HG03103 (cell line): ENCODE measurements at regions not wholly inside any gene's neighbourhood (a gene's known extent, or its start where the extent isn't known, plus 50 kb on each side); places are given as distances from the start of the nearest gene placed in this dataset.
"Not testable (repeated sequence)": the region's sequence is repeated elsewhere in the genome, so short reads cannot be mapped to it uniquely, and the experiment has no call there.

ENCODE experiments used
- ATAC-seq: cut with Tn5 transposase; IDR thresholded peaks from one replicate; pipeline ENCODE4 v1.9.1; 2021; ENCODE audit warnings: low read depth; ENCODE audit not compliant: unreplicated experiment

- no peak for ATAC-seq
Measured at GRCh38 chr6:6747371-6747770, 158.9 kb downstream of the LY86 start.

GRCh38 chr6:6748001-6748400 is 159.5 kb downstream of the LY86 start:
- ATAC-seq: no peak

DNA sequence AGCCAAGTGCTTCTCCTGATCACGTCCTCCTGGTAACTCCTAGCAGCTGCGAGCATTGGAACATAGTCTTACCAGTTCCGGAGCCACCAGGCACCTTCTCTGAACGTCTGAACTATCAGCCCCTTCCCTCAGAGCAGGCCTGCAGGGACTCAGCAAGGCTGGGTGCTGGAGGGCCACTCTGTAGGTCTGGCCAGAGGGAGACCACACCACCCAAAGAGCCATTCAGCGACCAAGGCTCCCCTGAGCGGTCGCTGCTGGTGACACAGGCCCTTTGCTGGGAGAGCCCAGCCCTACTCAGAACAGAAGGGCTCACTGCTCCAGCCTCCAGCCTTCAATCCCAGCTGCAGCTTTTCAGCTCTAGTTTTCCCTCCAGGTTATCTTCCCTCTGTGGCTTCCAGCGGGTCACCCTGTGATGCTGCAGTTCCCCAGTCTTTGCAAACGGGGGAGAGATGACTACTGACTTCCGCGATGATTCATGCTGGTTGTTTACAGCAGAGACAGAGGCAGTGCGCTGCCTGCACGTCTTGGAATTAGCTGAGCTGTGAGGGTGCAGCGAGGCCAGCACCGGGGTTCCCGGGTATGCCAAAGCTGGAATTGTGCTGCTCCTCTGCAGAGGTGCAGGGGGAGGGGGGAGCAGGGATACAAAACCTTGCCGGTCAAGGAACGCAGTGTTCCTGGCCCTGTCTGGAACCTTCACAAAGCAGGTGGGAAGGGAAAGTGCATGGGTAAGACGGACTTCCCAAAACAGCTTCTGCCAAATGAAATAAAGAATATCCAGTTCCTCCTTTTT is 161.4 kb downstream of the LY86 start:
- no peak for ATAC-seq

GRCh38 chr6:6750594-6751265 is 162.2 kb downstream of the LY86 start:
- no peak for ATAC-seq

- ATAC-seq: no peak
Measured at GRCh38 chr6:6751266-6751596, 162.7 kb downstream of the LY86 start.

- ATAC-seq: no peak
Measured at GRCh38 chr6:6751619-6752023, 163.1 kb downstream of the LY86 start.

DNA sequence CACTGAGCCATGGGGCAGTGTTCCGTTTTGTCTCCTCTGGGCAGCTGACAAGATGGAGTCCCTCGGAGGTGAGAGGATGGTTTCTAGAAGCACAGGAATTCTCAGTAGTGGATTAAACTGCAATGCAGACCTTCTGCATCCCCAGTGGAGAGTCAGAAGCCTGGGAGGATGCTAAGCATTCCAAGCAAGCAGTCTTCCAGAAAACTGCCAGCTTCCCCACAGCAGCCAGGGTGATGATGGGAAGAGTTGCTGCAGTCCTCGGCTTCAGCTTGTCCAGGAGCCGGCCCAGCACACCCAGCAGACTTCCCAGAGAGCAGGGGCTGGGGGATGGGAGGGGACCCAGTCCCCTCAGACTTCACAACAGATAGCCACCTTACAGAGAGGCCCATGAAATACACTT is 163.6 kb downstream of the LY86 start:
- no peak for ATAC-seq

DNA sequence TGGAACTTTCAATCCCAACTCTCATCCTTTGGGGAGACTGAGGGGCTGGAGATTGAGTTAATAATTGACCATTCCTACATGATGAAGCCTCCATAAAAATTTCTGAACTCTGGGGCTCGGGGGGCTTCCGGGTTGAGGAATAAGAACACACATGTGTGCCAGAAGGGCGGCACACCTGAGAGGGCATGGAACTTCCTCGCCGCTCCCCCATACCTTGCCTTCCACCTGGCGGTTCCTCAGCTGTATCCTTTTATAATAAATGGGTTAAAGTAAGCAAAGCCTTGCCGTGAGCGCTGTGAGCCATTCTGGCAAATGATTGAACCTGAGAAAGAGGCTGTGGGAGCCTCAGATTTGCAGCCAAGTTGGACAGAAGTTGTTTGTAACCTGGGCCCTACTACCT is 164.8 kb downstream of the LY86 start:
- no peak for ATAC-seq

GRCh38 chr6:6756526-6756925 is 168.0 kb downstream of the LY86 start:
- ATAC-seq: no peak

GRCh38 chr6:6758546-6758914 is 170.0 kb downstream of the LY86 start:
- no peak for ATAC-seq

GRCh38 chr6:6758915-6759654 is 170.6 kb downstream of the LY86 start:
- peak; percentile 83 for ATAC-seq

DNA sequence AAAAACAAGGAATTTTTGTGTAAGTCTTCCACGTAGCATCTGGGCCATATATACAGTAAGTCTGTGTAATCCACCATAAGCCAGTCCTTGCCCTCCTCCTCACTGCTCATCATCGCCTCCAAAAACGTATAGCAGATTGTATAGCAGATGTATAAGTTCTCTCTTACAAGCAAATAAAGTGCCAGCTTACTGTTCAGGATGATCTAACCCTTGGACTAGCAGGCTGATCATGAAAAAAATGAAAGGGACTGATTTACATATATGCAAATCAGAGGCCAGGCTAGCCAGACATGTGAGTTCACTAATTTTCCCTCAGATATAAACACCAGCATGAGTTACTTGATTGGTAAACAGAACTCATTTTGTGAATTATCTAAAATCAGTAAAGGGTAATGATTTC is 171.5 kb downstream of the LY86 start:
- no peak for ATAC-seq

- not testable (repeated sequence) for ATAC-seq
Measured at GRCh38 chr6:6762566-6762965, 174.0 kb downstream of the LY86 start.

GRCh38 chr6:6764764-6765434 is 176.4 kb downstream of the LY86 start:
- no peak for ATAC-seq

- ATAC-seq: no peak
Measured at GRCh38 chr6:6766230-6766905, 177.8 kb downstream of the LY86 start.

GRCh38 chr6:6769466-6769865 is 180.9 kb downstream of the LY86 start:
- ATAC-seq: no peak

- no peak for ATAC-seq
Measured at GRCh38 chr6:6771224-6771945, 182.9 kb downstream of the LY86 start.

GRCh38 chr6:6771964-6772363 is 183.4 kb downstream of the LY86 start:
- ATAC-seq: no peak

- no peak for ATAC-seq
Measured at GRCh38 chr6:6772751-6773150, 184.2 kb downstream of the LY86 start.

GRCh38 chr6:6775074-6775473 is 186.6 kb downstream of the LY86 start:
- ATAC-seq: no peak
